NCI-H460 (cell line): ENCODE measurements at regions not wholly inside any gene's neighbourhood (a gene's known extent, or its start where the extent isn't known, plus 50 kb on each side); places are given as distances from the start of the nearest gene placed in this dataset.

ENCODE experiments used
- DNase-seq: peaks from one replicate; pipeline ENCODE4 v3.0.0-alpha.2; 2016; ENCODE audit warnings: low read depth; ENCODE audit errors: extremely low read depth

DNA sequence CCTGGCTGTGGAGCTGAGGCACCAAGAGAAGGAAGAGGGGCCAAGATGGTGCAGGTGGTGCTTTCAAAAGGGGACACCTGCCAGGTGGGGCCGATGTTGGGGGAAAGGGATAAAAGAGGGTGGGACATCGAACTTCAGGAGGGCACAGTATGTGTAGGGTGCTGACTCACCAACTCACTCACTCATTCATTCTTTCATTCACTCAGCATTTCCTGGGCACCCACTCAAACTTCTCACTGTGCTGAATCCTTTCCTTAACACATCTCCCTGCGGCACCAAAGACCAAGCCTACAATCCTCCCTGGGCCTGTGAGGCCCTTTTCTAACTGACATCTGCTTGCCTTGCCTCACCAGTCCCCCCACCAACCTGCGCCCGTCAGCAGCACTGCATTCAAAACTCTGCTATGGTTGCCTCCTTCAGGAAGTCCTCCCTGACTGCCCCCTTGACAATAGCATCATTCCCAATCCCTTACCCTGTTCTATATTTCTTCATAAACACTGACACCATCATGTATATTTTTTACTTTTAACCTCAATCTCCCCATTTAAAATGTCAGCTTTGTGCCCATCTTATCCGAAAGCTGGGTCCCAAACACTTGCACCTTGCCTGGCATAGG, 246.6 kb downstream of the MN1 start:
- DNase-seq, result no peak

DNA sequence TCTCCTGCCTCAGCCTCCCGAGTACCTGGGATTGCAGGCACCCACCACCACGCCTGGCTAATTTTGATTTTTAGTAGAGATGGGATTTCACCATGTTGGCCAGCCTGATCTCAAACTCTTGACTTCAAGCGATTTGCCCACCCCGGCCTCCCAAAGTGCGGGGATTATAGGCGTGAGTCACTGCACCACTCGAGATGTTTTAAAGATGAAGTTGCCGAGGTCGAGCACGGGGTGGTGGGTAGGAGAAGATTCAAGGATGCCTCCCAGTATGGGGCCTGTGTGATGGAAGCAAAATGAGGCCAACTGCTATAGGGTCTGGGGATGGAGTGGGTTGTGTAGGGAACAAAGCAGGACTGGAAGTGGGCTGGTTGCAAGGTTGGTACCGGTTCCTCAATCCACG, 245.2 kb downstream of the MN1 start:
- DNase-seq, result no peak

DNA sequence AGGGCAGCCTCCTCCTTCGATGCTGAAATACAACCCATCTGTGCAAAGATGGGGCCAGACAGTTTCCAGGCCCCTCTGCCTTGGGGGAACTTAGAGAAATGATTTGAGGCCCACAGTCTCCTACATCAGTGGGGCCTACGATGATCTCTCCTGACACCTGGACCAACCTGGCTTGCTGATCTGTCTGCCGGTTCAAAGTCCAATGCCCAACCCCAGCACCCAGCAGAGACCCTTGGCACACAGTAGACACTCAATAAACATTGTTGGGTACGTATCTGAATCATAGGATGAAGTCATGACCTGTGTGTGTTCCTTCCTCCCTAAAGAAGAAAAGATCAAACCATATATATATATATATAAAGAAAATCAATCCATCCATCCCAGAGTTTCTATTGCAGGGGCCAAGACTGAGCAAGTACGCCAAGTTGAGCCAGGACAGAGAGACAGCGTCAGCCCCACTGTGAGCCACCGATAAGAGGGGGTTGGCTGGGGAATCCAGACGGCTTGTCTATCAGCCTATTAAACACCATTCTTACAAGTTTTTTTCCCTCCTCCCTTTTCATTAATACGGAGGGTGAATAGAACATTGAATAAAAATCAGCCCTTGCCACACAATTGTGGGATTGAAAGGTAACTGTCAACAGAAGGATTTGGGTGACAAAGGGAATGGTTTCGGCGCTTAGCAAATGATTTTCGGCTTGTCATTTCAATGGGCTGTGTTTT, 244.1 kb downstream of the MN1 start:
- no peak for DNase-seq

DNA sequence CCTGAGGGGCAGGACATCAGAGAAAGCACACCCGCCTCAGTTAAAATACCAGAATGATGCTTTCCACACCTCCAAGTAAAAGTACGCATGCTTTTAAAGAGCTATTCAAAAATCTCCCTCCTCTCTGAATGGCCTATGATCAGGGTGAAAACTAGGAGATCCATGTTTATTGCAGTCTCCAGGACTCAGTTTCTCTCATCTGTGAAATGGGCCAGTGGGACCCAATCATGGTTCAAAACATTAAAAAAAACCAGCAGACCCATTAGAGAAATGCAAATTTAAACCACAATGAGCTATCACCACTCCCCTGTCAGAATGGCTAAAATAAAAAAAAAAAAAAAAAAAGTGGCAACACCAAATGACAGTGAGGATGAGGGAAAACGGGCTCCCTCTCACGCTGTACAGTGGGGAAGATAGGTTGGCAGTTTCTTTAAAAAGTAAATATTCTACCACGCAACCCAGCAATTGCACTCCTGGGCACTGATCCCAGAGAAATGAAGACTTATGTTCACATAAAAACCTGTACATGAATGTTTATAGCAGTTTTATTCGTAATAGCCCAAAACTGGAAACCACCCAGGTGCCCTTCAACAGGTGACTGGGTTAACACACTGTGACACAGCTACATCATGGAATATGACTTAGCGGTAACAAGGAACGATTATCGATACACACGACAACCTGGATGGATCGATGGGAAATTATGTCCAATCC, 242.7 kb downstream of the MN1 start:
- no peak for DNase-seq

DNA sequence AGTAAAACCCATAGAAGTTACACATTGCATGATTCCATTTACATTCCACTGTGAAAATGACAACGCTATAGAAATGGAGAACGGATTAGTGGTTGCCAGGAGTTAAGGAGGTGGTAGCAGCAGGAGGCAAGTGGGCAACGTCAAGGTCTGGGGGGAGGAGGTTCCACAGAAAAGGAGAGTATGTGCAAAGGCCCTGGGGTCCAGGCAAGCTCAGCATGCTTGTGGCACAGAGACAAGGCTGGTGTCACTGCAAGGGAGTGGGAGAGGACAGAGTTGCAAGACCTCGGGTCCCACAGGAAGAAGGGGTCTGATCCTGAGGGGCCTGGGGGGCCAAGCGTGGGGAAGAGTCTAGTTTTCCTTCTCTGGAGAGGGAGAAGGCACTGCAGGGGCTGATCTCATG, 240.8 kb downstream of the MN1 start:
- DNase-seq, result no peak

DNA sequence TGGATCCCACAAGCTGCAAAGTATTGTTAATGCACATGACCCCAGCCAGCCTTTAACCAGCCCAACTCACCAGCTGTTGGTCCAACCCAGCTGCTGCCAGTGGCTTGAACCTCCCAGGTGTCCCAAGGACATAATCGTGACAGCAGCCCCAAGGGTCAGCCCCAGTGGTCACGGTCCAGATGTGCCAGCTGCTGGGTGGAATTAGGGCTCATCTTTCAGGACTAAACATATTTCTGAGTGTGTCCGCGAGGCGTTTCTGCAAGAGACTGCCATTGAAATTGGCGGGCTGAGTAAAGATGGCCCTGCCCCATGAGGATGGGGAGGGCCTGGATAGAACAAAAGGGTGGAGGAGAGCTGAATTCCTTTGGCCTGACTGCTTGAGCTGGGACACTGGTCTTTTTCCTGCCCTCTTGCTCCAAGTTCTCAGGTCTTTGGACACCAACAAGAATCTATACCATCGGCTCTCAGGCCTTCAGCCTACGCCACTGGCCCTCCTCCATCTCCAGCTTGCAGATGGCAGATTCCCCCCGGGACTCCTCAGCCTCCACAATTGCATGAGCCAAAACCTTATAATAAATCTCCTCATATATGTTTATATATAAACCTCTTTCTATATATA, 240.2 kb downstream of the MN1 start:
- DNase-seq, result no peak

DNA sequence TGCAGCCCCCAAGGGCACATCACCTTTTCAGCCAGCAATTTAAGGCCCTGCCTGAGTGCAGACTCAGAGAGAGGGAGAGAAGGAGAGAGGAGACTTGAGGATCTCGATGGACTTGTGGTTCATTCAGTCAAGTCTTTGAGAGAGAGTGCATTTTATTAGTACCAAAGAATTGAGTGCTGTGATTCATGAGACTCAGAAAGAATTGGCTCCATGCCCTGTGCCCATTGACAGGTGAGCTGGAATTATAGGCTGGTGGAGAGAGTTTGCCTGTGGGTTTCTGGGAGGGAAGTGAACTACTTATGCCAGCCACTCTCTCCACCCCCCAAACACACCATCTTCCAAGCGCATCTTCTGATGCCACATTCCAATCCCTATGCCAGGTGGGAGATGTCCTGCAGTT, 236.8 kb downstream of the MN1 start:
- no peak for DNase-seq

DNA sequence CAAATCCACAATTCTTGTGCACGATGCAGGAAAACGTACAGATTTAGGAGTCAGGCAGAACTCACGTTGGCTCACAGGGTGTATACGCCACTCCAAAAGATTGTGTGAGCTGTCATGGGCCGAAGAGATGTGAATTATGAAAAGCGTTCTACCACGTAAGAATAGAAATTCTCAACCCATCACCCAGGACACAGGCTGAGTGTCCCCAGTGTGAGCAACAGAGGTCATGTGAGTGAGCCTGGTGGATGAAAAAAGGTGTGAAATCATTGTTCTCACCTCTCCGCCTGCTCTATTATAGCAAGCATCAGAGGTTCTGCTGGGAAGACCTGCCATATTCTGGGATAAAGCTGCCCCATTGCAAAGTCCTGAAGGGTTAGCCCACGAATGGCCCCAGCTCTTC, 235.0 kb downstream of the MN1 start:
- DNase-seq, result no peak

DNA sequence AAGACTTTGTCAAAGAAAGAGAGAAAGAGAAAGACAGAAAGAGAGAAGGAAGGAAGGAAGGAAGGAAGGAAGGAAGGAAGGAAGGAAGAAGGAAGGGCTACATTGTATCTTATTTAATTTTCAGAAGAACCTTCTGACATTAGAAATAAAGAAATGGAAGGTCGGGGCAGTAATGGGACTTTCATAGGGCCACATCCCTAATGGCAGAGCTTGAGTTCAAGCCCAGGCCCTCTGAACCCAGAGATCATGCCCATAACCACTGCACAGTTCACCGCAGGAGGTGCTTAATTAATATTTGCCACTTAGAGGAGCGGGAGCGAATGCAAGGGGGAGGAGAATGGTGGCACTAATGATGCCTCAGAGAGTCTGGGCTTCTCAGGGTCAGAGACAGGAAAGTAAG, 233.3 kb downstream of the MN1 start:
- no peak for DNase-seq

DNA sequence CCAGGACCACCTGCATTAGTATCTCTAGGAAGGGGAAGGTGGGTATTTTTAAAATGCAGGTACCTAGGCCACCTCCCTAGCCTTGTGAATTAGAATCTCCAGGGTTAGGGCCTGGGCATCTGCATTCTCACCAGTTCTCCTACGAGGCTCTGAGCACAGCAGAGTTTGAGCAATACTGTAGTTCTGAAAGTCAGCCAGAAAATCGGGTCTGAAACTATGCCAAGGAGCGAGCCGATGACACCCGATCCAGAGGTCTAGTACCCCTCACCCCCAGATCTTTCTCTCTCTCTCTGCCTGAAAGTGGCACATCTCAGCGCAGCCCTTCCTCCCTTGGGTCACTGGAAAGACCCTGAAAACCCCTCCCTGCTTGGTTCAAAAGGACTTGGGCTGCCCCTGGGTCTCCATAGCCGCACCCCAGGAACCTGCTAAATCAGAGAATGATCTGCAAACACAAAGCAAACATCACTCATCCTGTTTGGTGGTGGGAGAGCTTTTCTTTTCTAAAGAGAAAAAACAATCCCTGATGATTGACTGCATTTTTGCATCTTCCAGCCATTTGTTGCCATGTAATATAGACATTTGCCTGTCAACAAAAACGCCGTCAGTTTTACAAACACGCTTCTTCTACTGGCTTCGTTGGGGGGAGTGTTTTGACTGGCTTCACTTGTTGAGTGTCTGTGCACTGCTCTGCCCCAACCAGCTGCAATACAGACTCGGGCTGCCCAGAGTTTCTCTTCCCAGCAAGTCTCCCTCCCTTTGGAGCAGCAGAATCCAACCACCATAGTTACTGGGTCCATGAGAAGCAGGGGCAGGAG, 229.9 kb downstream of the MN1 start:
- DNase-seq, result no peak

DNA sequence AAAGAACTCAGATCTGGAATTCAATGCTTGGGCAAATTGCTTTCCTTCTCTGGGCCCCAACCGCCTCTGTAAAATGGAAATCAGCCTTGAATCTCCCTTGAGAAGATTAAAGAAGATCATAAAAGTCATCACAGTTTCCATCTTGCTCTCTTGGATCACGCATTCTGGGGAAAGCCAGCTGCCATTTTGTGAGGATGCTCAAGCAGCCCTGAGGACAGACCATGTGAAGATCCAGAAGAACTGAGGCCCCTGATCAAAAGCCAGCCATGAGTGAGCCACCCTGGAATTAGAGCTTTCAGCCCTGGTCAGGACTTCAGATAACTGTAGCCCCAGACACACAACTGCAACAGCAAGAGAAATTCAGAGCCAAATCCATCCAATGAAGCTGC, 229.3 kb downstream of the MN1 start:
- DNase-seq, result no peak

DNA sequence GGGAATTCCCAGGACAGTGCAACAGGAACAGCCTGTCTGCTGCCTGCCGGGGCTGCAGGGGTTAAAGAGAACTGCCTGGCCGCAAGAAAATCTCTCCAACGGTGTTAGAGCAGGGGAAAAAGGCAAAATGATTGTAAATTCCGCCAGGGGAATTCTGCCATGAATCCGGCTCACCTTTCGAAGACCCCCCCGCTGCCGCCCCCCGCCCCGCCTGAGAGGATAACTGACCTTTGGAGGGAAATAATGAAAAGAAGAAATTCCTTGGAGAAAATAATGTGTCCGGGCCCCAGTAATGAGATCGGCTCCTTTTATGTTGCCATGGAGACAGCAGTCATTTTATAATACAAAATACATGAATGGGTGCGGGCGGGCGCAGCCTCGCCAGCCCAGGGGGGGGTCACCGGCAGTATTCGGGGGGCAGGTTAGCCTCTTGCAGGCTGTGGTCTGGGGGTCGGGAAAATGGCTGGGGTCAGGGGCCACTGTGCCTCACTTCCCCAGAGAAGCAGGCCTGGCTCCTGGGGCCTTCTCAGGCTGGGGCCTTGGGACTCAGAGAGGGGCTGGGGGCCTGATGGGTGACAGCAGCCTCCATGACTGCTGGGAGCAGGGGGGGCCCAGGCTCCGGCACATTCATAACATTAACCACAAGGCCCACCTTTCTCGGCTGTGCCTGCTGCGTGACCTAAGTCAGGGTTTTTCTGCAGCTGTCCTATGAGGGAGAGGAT, 228.1 kb downstream of the MN1 start:
- no peak for DNase-seq

DNA sequence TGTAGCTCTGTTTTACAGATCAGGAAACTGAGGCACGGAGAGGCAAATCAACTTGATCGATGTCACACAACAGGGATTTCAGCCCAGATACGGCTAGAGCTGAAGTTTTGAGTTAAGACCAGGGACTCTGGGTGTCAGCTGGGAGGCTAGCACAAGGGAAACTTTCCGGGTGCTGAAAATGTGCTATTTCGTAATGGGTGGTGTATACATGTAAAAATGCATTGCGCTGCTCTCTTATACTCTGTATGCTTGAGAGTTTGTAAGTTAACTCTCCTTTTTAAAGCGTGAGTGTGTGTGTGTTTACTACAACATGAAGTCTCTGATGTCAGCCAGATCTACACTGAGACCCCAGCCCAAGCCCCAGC, 227.6 kb downstream of the MN1 start:
- DNase-seq, result no peak

DNA sequence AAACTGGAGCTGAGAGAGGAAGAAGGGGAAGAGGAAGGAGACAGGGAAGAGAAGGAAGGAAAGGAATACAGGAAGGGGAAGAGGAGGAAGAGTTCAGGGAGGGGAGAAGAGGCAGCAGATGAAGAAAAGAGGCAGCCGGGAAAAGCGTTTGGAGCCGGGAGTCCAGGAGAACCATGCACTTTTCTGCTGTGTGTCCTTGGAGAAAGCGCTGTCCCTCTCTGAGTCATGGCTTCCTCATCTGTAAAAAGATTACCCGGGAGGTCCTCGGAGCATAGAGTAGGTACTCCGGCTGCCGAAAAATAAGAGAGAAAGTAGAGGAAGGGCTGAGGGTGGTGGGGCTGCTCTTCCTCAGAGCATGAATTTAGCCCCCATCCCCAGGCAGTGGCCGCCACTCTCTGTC, 226.9 kb downstream of the MN1 start:
- no peak for DNase-seq

DNA sequence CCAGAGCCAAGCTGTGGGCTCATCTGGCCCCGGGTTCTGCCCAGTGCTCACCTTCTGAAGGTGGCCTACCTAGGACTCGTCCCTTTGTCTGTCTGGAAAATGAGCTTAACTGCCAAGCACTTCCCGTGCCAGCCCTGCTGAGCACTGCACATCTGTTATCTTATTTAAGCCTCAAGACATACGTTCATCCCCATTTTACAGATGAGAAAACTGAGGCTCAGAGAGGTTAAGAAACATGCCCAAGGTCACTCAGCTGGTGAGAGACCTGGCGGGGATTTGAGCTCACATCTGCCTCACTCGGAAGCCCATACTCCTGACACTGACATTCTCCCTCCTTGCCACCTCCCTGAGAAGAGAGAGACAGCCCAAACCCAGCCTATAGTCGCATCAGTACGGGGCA, 226.2 kb downstream of the MN1 start:
- no peak for DNase-seq

DNA sequence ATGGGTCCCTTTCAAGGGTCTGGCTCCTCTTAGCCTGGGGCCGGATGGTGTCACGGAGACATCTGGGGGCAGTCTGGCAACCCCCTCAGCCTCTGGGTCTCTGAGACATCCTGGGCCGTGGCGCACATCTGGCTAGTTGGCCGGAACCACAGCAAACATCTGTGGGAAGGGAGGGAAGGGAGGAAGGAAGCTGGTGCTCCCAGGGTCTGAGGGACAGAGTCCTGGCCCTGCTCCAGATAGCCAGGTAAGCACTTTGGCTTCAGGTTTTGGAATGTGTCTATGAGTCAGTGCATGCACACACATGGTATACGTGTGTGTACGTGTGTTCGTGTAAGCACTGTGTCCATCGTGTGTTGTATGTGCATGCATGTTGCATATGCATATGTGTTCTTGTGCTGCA, 225.1 kb downstream of the MN1 start:
- no peak for DNase-seq

DNA sequence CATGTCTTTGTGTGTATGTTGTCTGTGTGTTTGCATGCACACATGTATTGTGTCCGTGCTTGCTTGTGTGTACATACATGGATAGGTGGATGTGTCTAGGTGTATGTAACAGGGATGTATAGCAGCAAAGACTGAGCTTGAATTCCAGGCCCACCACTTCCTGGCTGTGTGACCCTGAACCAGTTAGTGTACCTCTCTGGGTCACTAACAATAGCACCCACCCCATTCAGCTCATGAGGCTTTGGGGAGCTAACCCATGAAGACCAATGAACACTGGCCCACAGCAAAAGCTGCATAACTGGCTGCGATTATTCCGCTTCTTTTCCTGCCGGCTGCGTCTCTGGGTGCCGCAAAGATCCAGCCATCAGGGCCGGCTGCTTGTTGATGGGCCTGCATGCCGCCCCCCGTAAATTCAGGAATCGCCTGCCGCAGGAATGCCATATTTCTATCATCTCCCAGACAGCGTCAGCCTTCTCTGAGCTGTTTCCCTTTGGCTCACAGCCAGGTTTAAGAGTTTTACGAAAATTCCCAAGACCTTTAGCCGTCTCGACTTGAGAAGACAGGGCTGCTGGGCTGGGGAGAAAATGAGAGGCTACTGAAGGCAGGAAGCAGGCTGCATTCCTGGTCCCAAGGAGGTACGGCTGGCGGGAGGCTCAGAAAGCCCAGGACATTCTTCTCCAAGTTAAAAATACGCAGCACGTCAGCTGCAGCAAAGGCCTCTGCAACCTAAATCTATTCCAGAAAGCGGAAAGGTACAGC, 224.6 kb downstream of the MN1 start:
- DNase-seq, result no peak

DNA sequence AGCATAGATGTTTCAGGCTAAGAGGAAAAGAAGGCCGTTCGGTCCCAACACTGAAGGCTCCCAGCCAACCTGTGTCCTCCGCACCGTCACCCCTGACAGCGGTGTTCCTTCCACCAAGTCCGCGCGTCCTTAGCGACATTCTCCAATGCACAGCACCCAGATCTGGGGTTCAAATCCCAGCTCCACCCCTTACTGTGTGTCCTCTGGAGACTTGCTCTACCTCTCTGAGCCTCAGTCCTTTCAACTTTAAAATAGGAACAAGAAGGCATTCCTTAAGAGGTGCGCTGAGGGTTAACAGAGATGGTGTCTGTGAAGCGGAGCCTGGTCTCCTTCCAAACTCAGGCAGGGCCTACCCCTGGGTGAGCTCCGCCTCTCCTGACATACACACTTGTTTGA, 224.0 kb downstream of the MN1 start:
- no peak for DNase-seq

DNA sequence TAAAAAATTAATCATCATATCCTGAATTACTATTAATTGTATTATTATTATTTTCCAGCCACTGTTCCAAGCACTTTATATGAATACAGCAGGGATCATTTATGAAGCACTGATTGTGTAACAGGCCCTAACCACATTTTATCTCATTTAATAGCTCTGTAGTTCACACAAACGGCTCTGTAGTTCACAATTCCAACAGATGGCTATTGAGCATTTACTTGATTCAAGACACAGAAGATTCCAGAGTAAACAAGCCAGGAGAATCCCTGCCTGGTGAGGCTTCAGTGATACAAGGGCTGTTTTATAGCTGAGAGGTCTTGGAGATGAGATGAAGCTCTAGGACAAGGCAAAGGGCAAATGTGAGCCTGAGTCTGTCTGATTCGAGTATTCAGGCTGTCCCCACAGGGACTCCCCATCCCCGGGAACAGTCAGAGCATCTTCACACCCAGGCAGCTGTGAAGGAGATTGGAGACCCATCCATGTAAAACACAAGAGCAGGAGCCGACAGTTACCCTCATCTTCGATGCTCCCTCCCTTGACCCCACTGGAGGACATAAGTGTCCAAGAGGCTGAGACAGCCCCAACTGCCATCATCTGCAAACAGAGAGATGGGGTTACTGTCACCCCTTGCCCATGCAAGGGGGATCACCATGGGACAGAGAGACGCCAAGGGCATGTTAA, 222.5 kb downstream of the MN1 start:
- no peak for DNase-seq
